Body of pancreas (tissue), 4 donors: ENCODE measurements at regions not wholly inside any gene's neighbourhood (a gene's known extent, or its start where the extent isn't known, plus 50 kb on each side); places are given as distances from the start of the nearest gene placed in this dataset.

Source experiments
- ATAC-seq: fragments of 150-250 bp; one replicate; pipeline ENCODE4 v1.9.1; 2016
- DNase-seq, 4 donors: peaks; one replicate each; pipeline ENCODE4 v3.0.0-alpha.2; 2019
- H3K27ac ChIP-seq, 4 donors: fragments of 200-600 bp; sonication (generic); 1 replicate in 3 of 4; 2 replicates in 1 of 4; pipeline versions ENCODE4 v1.5.1 to v1.6.1; 2016 to 2019; ENCODE audit warnings: mild to moderate bottlenecking in 1 of 4, mixed read lengths in 1 of 4, moderate library complexity in 1 of 4
- H3K27me3 ChIP-seq, 2 donors: fragments of 200-600 bp; sonication (generic); one replicate each; pipeline ENCODE4 v1.6.0; 2016; ENCODE audit warnings: mild to moderate bottlenecking in 1 of 2
- H3K36me3 ChIP-seq, 2 donors: fragments of 200-600 bp; sonication (generic); replicated peaks in 1 of 2; 2 replicates each; pipeline ENCODE4 v1.5.1; 2016; ENCODE audit warnings: low read depth in 2 of 2; ENCODE audit not compliant: insufficient read depth in 1 of 2
- H3K4me1 ChIP-seq: fragments of 200-600 bp; sonication (generic); one replicate; pipeline ENCODE4 v1.6.0; 2016
- H3K4me3 ChIP-seq, 2 donors: fragments of 200-600 bp; sonication (generic); 1 replicate in 1 of 2; 2 replicates in 1 of 2; pipeline ENCODE4 v1.5.1; 2016 to 2019
- H3K9me3 ChIP-seq, 3 donors: fragments of 200-600 bp; sonication (generic); 1 replicate in 2 of 3; 2 replicates in 1 of 3; pipeline ENCODE4 v1.5.1; 2016
- CTCF ChIP-seq, 7 experiments: fragments of 450-650 bp in 4 of 7; fragments of 200-600 bp in 3 of 7; sonication (generic) in 3 of 7; IDR thresholded peaks; one replicate each; pipeline ENCODE4 v1.5.1; 2016 to 2019; ENCODE audit warnings: antibody characterized with exemption in 7 of 7
- POLR2A ChIP-seq, 3 donors: fragments of 450-650 bp; IDR thresholded peaks; one replicate each; pipeline ENCODE4 v1.6.1; 2016; ENCODE audit warnings: antibody characterized with exemption in 3 of 3, mild to moderate bottlenecking in 2 of 3
- WGBS, 2 donors: methylation state at CpG; one replicate each; pipeline ENCODE4 v1.1.5; 2017; 5-methylcytosine and 5-hydroxymethylcytosine counted together
- intact Hi-C: fragments of 100-400 bp; cut with DNase I; formaldehyde crosslinking; loops from one replicate; pipeline ENCODE4 v1.15.1; 2023

- intact Hi-C loops, result no loop called here
- ATAC-seq (no peak), DNase-seq (no peak)
- Histone ChIP-seq H3K27me3 (no peaks in the 10 kb centered on the region), H3K36me3 (no peaks in the 10 kb centered on the region), H3K27ac (no peak overlapping the region), H3K4me1 (no peaks in the 10 kb centered on the region), H3K9me3 (no peaks in the 10 kb centered on the region), H3K4me3 (no peak overlapping the region)
- 86 to 91% methylated on average over 1 of the region's 1 CpG for WGBS, 2 donors
- TF ChIP-seq POLR2A (IDR thresholded peaks at IDR 0.05) (no peak), CTCF (IDR thresholded peaks at IDR 0.05) (no peak)
These were observed 598.6 kb downstream of the AMY1C start for GRCh38 chr1:104348277-104348676.

- Histone ChIP-seq H3K4me1 (no peaks in the 10 kb centered on the region), H3K4me3 (no peak overlapping the region), H3K36me3 (no peaks in the 10 kb centered on the region), H3K9me3 (no peaks in the 10 kb centered on the region), H3K27ac (no peak overlapping the region), H3K27me3 (no peaks in the 10 kb centered on the region)
- ATAC-seq (no peak), DNase-seq (no peak)
- intact Hi-C loops, result no loop called here
- TF ChIP-seq POLR2A (IDR thresholded peaks at IDR 0.05) (no peak), CTCF (IDR thresholded peaks at IDR 0.05) (no peak)
- WGBS, 2 donors, result 63 to 84% methylated on average over 1 of the region's 1 CpG
These were observed 603.9 kb downstream of the AMY1C start for GRCh38 chr1:104353580-104353979.

GRCh38 chr1:104358086-104358485 is 608.4 kb downstream of the AMY1C start:
- 25 to 37% methylated on average over 1 of the region's 1 CpG for WGBS, 2 donors
- Histone ChIP-seq H3K27me3 (no peaks in the 10 kb centered on the region), H3K27ac (no peak overlapping the region), H3K4me1 (no peaks in the 10 kb centered on the region), H3K36me3 (no peaks in the 10 kb centered on the region), H3K4me3 (no peak overlapping the region), H3K9me3 (no peaks in the 10 kb centered on the region)
- DNase-seq, result no peak
- intact Hi-C loops, result no loop called here
- TF ChIP-seq POLR2A (IDR thresholded peaks at IDR 0.05) (no peak), CTCF (IDR thresholded peaks at IDR 0.05) (no peak)
- no peak for ATAC-seq

GRCh38 chr1:104358621-104359020 is 608.9 kb downstream of the AMY1C start:
- DNase-seq, result no peak
- Histone ChIP-seq H3K27me3 (no peaks in the 10 kb centered on the region), H3K9me3 (no peaks in the 10 kb centered on the region), H3K36me3 (no peaks in the 10 kb centered on the region), H3K4me1 (no peaks in the 10 kb centered on the region), H3K4me3 (no peak overlapping the region), H3K27ac (no peak overlapping the region)
- WGBS, 2 donors, result 33 to 42% methylated on average over 3 of the region's 3 CpGs
- intact Hi-C loops, result no loop called here
- no peak for ATAC-seq
- TF ChIP-seq CTCF (IDR thresholded peaks at IDR 0.05) (no peak), POLR2A (IDR thresholded peaks at IDR 0.05) (no peak)

- Histone ChIP-seq H3K27ac (no peak overlapping the region), H3K4me1 (no peaks in the 10 kb centered on the region), H3K27me3 (no peaks in the 10 kb centered on the region), H3K36me3 (no peaks in the 10 kb centered on the region), H3K9me3 (no peaks in the 10 kb centered on the region), H3K4me3 (no peak overlapping the region)
- intact Hi-C loops, result no loop called here
- DNase-seq, result no peak
- TF ChIP-seq CTCF (IDR thresholded peaks at IDR 0.05) (no peak), POLR2A (IDR thresholded peaks at IDR 0.05) (no peak)
- WGBS, 2 donors, result 0 to 3% methylated on average over 1 of the region's 1 CpG
- ATAC-seq, result no peak
These were observed 628.7 kb downstream of the AMY1C start for GRCh38 chr1:104378414-104378813.
